Ovary (tissue), 7 donors: ENCODE measurements at regions not wholly inside any gene's neighbourhood (a gene's known extent, or its start where the extent isn't known, plus 50 kb on each side); places are given as distances from the start of the nearest gene placed in this dataset.

ENCODE experiments used
- DNase-seq, 5 donors: peaks; one replicate each; pipeline ENCODE4 v3.0.0-alpha.2; 2019 to 2020
- H3K27ac ChIP-seq, 2 donors: fragments of 200-600 bp; one replicate each; pipeline versions ENCODE4 v1.5.1 to v1.8.0; 2019 to 2022
- H3K27me3 ChIP-seq: fragments of 200-600 bp; one replicate; pipeline ENCODE4 v1.8.0; 2022
- H3K36me3 ChIP-seq: fragments of 200-600 bp; sonication (generic); one replicate; pipeline ENCODE4 v1.5.1; 2019
- H3K4me1 ChIP-seq: one replicate; pipeline ENCODE4 v1.8.1; 2013; ENCODE audit warnings: mild to moderate bottlenecking, moderate library complexity; ENCODE audit not compliant: insufficient read depth
- H3K4me3 ChIP-seq: fragments of 200-600 bp; sonication (generic); one replicate; pipeline ENCODE4 v1.5.1; 2017
- H3K9me3 ChIP-seq, 2 donors: fragments of 200-600 bp in 1 of 2; sonication (generic) in 1 of 2; one replicate each; pipeline versions ENCODE4 v1.5.1 to v1.8.1; 2013 to 2019; ENCODE audit warnings: mild to moderate bottlenecking in 1 of 2, moderate library complexity in 1 of 2
- EP300 ChIP-seq: sonication (generic); formaldehyde crosslinking; IDR thresholded peaks from one replicate; pipeline ENCODE4 v1.6.1; 2017; ENCODE audit warnings: antibody characterized with exemption
- POLR2A ChIP-seq: fragments of 450-650 bp; IDR thresholded peaks from one replicate; pipeline ENCODE4 v1.6.1; 2017; ENCODE audit warnings: antibody characterized with exemption, mild to moderate bottlenecking, moderate library complexity
- WGBS, 3 donors: extraction: QIAGEN DNeasy Blood & Tissue Kit in 1 of 3; methylation state at CpG; one replicate each; pipeline versions ENCODE4 v1.1.5 to v1.1.7; 2013 to 2017; 5-methylcytosine and 5-hydroxymethylcytosine counted together
- intact Hi-C, 4 donors: fragments of 100-400 bp; cut with DNase I; formaldehyde crosslinking; loops; one replicate each; pipeline versions ENCODE4 v1.11.0 to v1.15.1; 2022 to 2023
- TF ChIP-seq, protein P1 (sequence below), 3 donors: fragments of 450-650 bp in 2 of 3; fragments of 200-600 bp in 1 of 3; IDR thresholded peaks; one replicate each; pipeline versions ENCODE4 v1.5.1 to v1.8.0; 2016 to 2022; ENCODE audit warnings: antibody characterized with exemption in 3 of 3, mild to moderate bottlenecking in 1 of 3
- donor health status: DM: no; HTN: no; CAD: no; lungs with moderate emphysema.
- donor health status: DM: no; HTN: no; CAD: no.
- donor health status: Bipolar disorder and iron deficiency.
- donor health status: DM: no; HTN: no; CAD: no.
- donor health status: DM: yes; HTN: yes; CAD: no.

DNA sequence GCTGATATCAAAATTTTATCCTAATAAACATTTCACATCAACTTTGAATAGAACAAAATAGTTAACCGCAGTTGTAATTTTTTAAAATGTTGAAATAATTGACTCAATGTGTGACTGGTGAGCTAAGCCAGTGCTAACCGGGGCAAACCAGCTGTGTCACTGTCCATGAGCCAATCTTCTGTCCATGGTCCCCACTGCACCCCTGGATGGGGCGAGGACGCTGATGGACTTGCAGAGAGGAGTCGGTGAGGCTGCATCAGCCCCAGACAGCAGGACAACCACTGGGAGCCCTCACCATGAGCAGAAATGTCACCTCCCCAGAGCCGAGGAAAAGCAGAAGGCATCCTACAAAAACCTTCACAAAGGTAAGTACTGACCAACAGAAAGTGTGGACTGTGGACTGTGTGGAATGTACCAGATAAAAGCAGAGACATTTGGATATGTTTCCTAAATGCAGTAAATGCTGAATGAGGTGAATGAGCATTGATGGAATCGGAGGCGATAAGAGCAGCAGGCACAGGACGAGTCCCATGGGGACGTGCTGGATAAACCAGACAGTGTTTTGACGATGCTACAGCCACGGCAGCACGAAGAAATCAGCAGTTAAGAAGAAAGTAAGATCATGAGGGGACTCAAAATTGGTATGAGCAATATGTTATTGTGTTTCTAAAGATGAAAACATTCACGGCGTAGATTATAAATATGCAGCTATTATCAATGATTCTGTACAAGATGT is 115.0 kb upstream of the BACE2 start:
- Histone ChIP-seq H3K4me3 (no peak overlapping the region), H3K27me3 (no peaks in the 10 kb centered on the region), H3K9me3 (no peaks in the 10 kb centered on the region), H3K4me1 (no peaks in the 10 kb centered on the region), H3K36me3 (no peaks in the 10 kb centered on the region), H3K27ac (no peak overlapping the region)
- no peak for TF ChIP-seq EP300
- TF ChIP-seq POLR2A, result no peak
- TF ChIP-seq, protein P1, sequence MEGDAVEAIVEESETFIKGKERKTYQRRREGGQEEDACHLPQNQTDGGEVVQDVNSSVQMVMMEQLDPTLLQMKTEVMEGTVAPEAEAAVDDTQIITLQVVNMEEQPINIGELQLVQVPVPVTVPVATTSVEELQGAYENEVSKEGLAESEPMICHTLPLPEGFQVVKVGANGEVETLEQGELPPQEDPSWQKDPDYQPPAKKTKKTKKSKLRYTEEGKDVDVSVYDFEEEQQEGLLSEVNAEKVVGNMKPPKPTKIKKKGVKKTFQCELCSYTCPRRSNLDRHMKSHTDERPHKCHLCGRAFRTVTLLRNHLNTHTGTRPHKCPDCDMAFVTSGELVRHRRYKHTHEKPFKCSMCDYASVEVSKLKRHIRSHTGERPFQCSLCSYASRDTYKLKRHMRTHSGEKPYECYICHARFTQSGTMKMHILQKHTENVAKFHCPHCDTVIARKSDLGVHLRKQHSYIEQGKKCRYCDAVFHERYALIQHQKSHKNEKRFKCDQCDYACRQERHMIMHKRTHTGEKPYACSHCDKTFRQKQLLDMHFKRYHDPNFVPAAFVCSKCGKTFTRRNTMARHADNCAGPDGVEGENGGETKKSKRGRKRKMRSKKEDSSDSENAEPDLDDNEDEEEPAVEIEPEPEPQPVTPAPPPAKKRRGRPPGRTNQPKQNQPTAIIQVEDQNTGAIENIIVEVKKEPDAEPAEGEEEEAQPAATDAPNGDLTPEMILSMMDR (IDR thresholded peaks at IDR 0.05), result no peak
- DNase-seq, result no peak
- WGBS, 3 donors, result 83 to 87% (median 87%) methylated on average over 15 of the region's 15 CpGs
- intact Hi-C loops, result no loop called here

- H3K9me3 ChIP-seq, result no peaks in the 10 kb centered on the region
- TF ChIP-seq EP300 (no peak), POLR2A (no peak)
- TF ChIP-seq, protein P1 (IDR thresholded peaks at IDR 0.05), result no peak
- no peaks in the 10 kb centered on the region for H3K27me3 ChIP-seq
- H3K4me3 ChIP-seq, result no peak overlapping the region
- no peaks in the 10 kb centered on the region for H3K36me3 ChIP-seq
- no peak overlapping the region for H3K27ac ChIP-seq
- DNase-seq, result no peak
- no peaks in the 10 kb centered on the region for H3K4me1 ChIP-seq
- intact Hi-C loops, result no loop called here
- 67 to 79% (median 71%) methylated on average over 6 of the region's 6 CpGs for WGBS, 3 donors
Observed at GRCh38 chr21:41054018-41054578, 113.9 kb upstream of the BACE2 start.

- intact Hi-C loops, result no loop called here
- 78 to 82% (median 80%) methylated on average over 8 of the region's 8 CpGs for WGBS, 3 donors
- H3K9me3 ChIP-seq, result no peaks in the 10 kb centered on the region
- no peak overlapping the region for H3K4me3 ChIP-seq
- no peaks in the 10 kb centered on the region for H3K36me3 ChIP-seq
- no peaks in the 10 kb centered on the region for H3K27me3 ChIP-seq
- no peak for DNase-seq
- no peak for TF ChIP-seq POLR2A
- TF ChIP-seq EP300, result no peak
- TF ChIP-seq, protein P1 (IDR thresholded peaks at IDR 0.05), result no peak
- H3K4me1 ChIP-seq, result no peaks in the 10 kb centered on the region
- H3K27ac ChIP-seq, result no peak overlapping the region
Observed at GRCh38 chr21:41055266-41055665, 112.7 kb upstream of the BACE2 start.

- no peak for DNase-seq
- Histone ChIP-seq H3K36me3 (no peaks in the 10 kb centered on the region), H3K27ac (no peak overlapping the region), H3K27me3 (no peaks in the 10 kb centered on the region), H3K9me3 (no peaks in the 10 kb centered on the region), H3K4me3 (no peak overlapping the region), H3K4me1 (no peaks in the 10 kb centered on the region)
- TF ChIP-seq POLR2A (no peak), EP300 (no peak)
- TF ChIP-seq, protein P1 (IDR thresholded peaks at IDR 0.05), result no peak
- WGBS, 3 donors, result 54 to 55% (median 55%) methylated on average over 6 of the region's 6 CpGs
- intact Hi-C loops, result no loop called here
Observed at GRCh38 chr21:41059871-41060270, 108.1 kb upstream of the BACE2 start.
